ENCODE measurements at regions not wholly inside any gene's neighbourhood (a gene's known extent, or its start where the extent isn't known, plus 50 kb on each side); places are given as distances from the start of the nearest gene placed in this dataset.

DNA sequence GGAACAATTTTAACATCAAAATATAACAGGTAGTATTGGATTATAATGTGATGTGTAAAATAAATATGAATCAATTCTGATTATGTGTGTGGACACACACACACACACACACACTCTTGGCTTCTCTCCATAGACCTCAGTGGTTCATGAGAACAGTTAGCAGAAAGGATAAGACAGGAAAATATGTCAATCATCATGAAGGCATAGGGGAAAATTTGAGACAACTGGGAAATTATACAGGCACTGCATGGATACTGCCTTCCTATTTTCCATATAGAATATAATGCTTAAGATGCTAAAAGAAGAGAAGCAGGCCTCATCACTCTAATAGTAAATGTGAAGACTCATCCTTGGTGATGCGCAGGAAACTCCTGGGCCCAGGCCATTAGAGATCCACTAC is 884.5 kb downstream of the SUCLG1 start:
- no peak for DNase-seq (ENCODE audit: low read depth, low spot score)
- H3K4me3 ChIP-seq (ENCODE audit: low read length): no peak overlapping the region

GRCh38 chr2:83573060-83573459 is 886.0 kb downstream of the SUCLG1 start:
- DNase-seq (ENCODE audit: low read depth, low spot score): no peak
- no peak overlapping the region for H3K4me3 ChIP-seq (ENCODE audit: low read length)

GRCh38 chr2:83572400-83572799 is 886.7 kb downstream of the SUCLG1 start:
- no peak for DNase-seq (ENCODE audit: low read depth, low spot score)

DNA sequence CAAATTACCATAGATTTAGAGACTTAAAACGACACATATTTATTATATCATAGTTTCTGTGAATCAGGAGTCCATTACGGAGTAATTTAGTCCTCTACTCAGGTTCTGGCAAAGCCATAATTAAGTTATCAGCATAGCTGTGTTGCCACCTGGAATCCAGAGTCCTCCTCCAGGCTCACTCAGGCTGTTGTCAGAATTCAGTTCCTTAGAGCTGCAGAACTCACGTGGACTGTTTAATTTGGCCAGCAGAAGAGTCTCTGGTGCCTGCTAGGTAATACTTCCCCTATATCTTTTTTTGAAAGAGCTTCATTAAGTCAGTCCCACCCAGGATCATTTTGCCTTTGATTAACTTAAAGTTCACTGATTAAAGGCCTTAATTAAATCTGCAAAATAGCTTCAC is 891.5 kb downstream of the SUCLG1 start:
- no peak overlapping the region for H3K4me3 ChIP-seq (ENCODE audit: low read length)

More at GRCh38 chr2:83572400-83572799, 886.7 kb downstream of the SUCLG1 start:
- H3K4me3 ChIP-seq (ENCODE audit: low read length): no peak overlapping the region

GRCh38 chr2:83565626-83566025 is 893.5 kb downstream of the SUCLG1 start:
- DNase-seq (ENCODE audit: low read depth, low spot score): no peak
- H3K4me3 ChIP-seq (ENCODE audit: low read length): no peak overlapping the region

More for the DNA sequence above, 891.5 kb downstream of the SUCLG1 start:
- no peak for DNase-seq (ENCODE audit: low read depth, low spot score)

GRCh38 chr2:83565181-83565580 is 893.9 kb downstream of the SUCLG1 start:
- H3K4me3 ChIP-seq (ENCODE audit: low read length): no peak overlapping the region
- no peak for DNase-seq (ENCODE audit: low read depth, low spot score)

GRCh38 chr2:83561592-83561991 is 897.5 kb downstream of the SUCLG1 start:
- no peak overlapping the region for H3K4me3 ChIP-seq (ENCODE audit: low read length)
- DNase-seq (ENCODE audit: low read depth, low spot score): no peak

- DNase-seq (ENCODE audit: low read depth, low spot score): no peak
- H3K4me3 ChIP-seq (ENCODE audit: low read length): no peak overlapping the region
Observed at GRCh38 chr2:83536556-83536955, 922.5 kb downstream of the SUCLG1 start.

GRCh38 chr2:83534416-83534815 is 924.7 kb downstream of the SUCLG1 start:
- H3K4me3 ChIP-seq (ENCODE audit: low read length): no peak overlapping the region
- no peak for DNase-seq (ENCODE audit: low read depth, low spot score)

DNA sequence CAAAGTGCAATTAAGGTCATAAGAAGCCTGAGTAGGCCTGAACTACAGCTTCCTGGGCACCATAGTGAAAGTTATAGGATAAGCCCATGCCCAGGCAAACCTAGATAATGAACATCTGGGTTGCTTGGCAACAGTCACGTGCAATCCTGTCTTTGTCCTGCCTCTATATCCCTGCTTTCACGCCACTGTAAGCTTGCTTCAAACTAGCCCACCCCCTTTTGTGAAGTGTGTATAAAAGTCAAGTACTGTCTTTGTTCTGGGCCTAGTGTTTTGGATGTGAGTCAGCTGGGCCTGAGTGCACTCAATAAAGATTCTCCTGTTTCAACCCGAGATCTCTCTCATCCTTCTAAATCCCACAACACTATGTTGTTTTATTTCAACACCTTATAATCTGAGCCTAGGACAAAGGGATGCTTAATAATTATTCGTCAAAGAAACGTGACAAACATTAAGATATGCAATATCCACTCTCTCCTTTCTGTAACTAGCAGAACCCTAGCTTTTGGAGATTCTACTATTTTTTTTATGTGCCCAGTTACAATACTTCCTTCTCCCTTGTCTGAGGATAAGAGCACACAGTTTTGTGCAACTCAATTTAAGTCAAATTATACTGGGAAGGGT is 927.8 kb downstream of the SUCLG1 start:
- DNase-seq (ENCODE audit: low read depth, low spot score): no peak

GRCh38 chr2:83528767-83529166 is 930.3 kb downstream of the SUCLG1 start:
- DNase-seq (ENCODE audit: low read depth, low spot score): no peak
- H3K4me3 ChIP-seq (ENCODE audit: low read length): no peak overlapping the region

More for the DNA sequence above, 927.8 kb downstream of the SUCLG1 start:
- no peak overlapping the region for H3K4me3 ChIP-seq (ENCODE audit: low read length)

DNA sequence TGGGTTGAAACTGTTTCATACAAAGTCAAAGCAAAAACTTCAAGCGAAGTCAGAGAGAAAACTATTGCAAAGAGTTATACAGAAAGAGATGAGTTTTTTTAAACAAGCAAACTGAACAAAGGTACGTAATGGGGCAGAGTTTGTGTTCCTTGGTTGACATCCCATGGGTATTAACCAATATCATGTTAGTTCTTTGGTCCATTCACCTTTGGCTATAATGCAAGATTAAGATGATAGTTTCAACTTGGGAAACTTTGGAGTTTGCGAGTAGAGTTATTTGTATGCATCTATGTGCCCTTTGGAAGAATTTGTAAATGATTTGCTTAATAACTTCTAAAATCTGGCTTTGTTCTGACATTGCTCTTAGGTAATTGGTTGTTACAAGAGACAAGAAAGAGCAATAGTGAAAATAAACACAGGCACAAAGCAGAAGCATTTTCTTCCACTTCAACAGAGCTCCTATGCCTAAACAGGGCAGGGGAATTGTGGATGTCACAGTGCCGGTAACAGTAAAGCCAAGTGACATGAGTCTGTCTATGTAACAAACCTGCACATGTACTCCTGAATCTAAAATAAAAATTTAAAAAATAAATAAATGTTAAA is 936.1 kb downstream of the SUCLG1 start:
- DNase-seq (ENCODE audit: low read depth, low spot score): no peak
- H3K4me3 ChIP-seq (ENCODE audit: low read length): no peak overlapping the region

GRCh38 chr2:83517727-83518368 is 941.2 kb downstream of the SUCLG1 start:
- peak; percentile 11 for DNase-seq (ENCODE audit: low read depth, low spot score)
- no peak overlapping the region for H3K4me3 ChIP-seq (ENCODE audit: low read length)

- H3K4me3 ChIP-seq (ENCODE audit: low read length): no peak overlapping the region
- DNase-seq (ENCODE audit: low read depth, low spot score): no peak
Observed at GRCh38 chr2:83516503-83516902, 942.6 kb downstream of the SUCLG1 start.

DNA sequence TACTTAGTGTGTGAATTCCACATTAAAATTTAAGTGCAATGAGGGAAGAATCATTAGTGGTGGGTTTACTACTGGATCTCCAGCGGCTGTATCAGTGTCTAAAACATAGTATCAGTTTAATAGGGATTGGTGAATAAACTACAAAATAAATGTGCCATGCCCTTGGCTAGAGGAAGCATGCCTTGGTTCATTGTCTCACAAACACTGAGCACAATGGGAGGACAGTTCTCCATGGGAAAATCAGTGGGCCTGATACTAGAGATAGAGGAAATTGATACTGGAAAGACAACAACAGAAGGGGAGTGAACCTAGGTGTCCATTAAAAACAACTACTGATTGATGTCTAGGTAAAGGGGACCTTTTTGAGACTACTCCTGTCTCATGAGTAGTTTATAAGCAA is 971.6 kb downstream of the SUCLG1 start:
- H3K4me3 ChIP-seq (ENCODE audit: low read length): no peak overlapping the region
- DNase-seq (ENCODE audit: low read depth, low spot score): no peak

GRCh38 chr2:83481436-83481835 is 977.6 kb downstream of the SUCLG1 start:
- DNase-seq (ENCODE audit: low read depth, low spot score): no peak
- H3K4me3 ChIP-seq (ENCODE audit: low read length): no peak overlapping the region

DNA sequence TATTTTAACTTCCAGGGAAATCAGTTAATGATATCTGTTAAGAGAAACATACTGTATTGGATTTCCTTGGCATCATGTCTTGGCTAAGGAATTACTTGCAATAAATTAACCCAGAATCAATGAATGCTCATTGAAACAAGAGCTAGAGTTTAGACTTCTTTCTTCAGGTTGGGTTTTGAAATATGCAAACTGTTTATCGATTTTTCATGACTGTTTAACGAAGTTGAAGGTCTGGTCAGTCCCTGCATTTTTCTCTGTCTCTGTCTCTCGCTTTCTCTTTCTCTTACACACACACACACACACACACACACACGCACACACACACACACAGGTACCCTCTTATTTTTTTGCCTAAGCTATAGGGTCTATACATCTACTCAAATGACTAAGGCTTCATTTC is 981.0 kb downstream of the SUCLG1 start:
- no peak for DNase-seq (ENCODE audit: low read depth, low spot score)
- H3K4me3 ChIP-seq (ENCODE audit: low read length): no peak overlapping the region

DNA sequence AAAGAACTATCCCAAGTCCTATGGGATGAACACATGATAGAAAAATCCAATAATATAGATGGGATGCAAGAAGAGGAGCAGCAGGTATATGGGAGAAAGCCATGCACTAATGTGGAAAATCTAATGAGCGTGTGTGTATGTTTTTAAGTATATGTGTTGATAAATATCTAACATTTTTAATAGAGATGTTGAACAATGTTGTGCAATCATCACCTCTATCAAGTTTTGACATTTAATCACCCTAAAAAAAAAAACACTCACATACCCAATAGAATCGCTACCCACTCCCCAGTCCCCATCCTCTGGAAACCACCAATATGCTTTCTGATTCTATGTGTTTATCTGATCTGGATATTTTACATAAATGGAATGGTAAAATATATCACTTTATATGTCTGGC is 983.7 kb downstream of the SUCLG1 start:
- no peak for DNase-seq (ENCODE audit: low read depth, low spot score)
- H3K4me3 ChIP-seq (ENCODE audit: low read length): no peak overlapping the region

- no peak for DNase-seq (ENCODE audit: low read depth, low spot score)
- H3K4me3 ChIP-seq (ENCODE audit: low read length): no peak overlapping the region
Observed at GRCh38 chr2:83471655-83472054, 987.4 kb downstream of the SUCLG1 start.

- H3K4me3 ChIP-seq (ENCODE audit: low read length): no peak overlapping the region
- no peak for DNase-seq (ENCODE audit: low read depth, low spot score)
Observed at GRCh38 chr2:83470928-83471327, 988.2 kb downstream of the SUCLG1 start.

- no peak for DNase-seq (ENCODE audit: low read depth, low spot score)
- no peak overlapping the region for H3K4me3 ChIP-seq (ENCODE audit: low read length)
Observed at GRCh38 chr2:83464444-83464843, 994.6 kb downstream of the SUCLG1 start.
